Tibial artery (tissue), 4 donors: ENCODE measurements at regions not wholly inside any gene's neighbourhood (a gene's known extent, or its start where the extent isn't known, plus 50 kb on each side); places are given as distances from the start of the nearest gene placed in this dataset.

ENCODE experiments used
- DNase-seq, 2 donors: peaks; one replicate each; pipeline ENCODE4 v3.0.0-alpha.2; 2019
- H3K27ac ChIP-seq, 2 donors: fragments of 200-600 bp; sonication (generic) in 1 of 2; 1 replicate in 1 of 2; 2 replicates in 1 of 2; pipeline ENCODE4 v1.5.1; 2018 to 2019; ENCODE audit warnings: mild to moderate bottlenecking in 1 of 2
- H3K27me3 ChIP-seq, 2 donors: fragments of 200-600 bp; sonication (generic) in 1 of 2; one replicate each; pipeline versions ENCODE4 v1.5.1 to v1.6.0; 2016 to 2019
- H3K36me3 ChIP-seq, 3 donors: fragments of 200-600 bp; sonication (generic) in 2 of 3; one replicate each; pipeline ENCODE4 v1.5.1; 2016 to 2019; ENCODE audit warnings: mild to moderate bottlenecking in 2 of 3
- H3K4me1 ChIP-seq, 4 donors: fragments of 200-600 bp; sonication (generic) in 2 of 4; 1 replicate in 3 of 4; 2 replicates in 1 of 4; pipeline ENCODE4 v1.5.1; 2016 to 2019
- H3K4me3 ChIP-seq, 2 donors: fragments of 200-600 bp; sonication (generic) in 1 of 2; 1 replicate in 1 of 2; 2 replicates in 1 of 2; pipeline ENCODE4 v1.5.1; 2018 to 2019; ENCODE audit warnings: mild to moderate bottlenecking in 2 of 2
- H3K9me3 ChIP-seq, 3 donors: fragments of 200-600 bp; sonication (generic) in 1 of 3; one replicate each; pipeline ENCODE4 v1.5.1; 2016 to 2019
- intact Hi-C: fragments of 100-400 bp; cut with DNase I; formaldehyde crosslinking; loops from one replicate; pipeline ENCODE4 v1.15.0; 2023; ENCODE audit warnings: low total_unique reads
- TF ChIP-seq, protein P1 (sequence below), 2 experiments: fragments of 200-600 bp in 1 of 2; fragments of 450-650 bp in 1 of 2; IDR thresholded peaks; one replicate each; pipeline ENCODE4 v1.5.1; 2017 to 2019; ENCODE audit warnings: antibody characterized with exemption in 2 of 2, mild to moderate bottlenecking in 1 of 2, moderate library complexity in 1 of 2

DNA sequence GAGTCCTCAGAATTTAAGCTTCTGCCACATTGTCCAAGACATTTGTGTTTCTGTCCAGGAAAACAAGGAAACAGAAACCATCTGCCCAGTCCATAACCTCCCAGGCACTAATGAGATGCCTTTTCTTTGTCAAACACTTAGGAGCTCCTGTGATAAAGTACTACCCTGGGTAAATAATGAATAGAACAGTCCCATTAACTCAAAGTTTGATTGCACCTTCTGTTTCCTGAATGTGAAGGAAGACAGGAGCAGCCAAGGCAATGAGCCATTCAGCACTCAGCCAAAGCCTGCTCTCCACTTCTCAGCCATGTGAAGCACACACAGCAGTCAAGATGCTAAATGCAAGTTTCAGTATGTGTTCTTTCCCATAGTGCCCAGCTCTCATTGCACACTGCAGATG lies 199.8 kb downstream of the SEC16B start:
- Histone ChIP-seq H3K4me3 (no peak overlapping the region), H3K27me3 (no peaks in the 10 kb centered on the region), H3K9me3 (peaks cover 0 to 19% (median 8%) of the 10 kb centered on the region in 3 donors), H3K4me1 (no peaks in the 10 kb centered on the region), H3K36me3 (no peaks in the 10 kb centered on the region), H3K27ac (no peak overlapping the region)
- DNase-seq = no peak
- TF ChIP-seq, protein P1, sequence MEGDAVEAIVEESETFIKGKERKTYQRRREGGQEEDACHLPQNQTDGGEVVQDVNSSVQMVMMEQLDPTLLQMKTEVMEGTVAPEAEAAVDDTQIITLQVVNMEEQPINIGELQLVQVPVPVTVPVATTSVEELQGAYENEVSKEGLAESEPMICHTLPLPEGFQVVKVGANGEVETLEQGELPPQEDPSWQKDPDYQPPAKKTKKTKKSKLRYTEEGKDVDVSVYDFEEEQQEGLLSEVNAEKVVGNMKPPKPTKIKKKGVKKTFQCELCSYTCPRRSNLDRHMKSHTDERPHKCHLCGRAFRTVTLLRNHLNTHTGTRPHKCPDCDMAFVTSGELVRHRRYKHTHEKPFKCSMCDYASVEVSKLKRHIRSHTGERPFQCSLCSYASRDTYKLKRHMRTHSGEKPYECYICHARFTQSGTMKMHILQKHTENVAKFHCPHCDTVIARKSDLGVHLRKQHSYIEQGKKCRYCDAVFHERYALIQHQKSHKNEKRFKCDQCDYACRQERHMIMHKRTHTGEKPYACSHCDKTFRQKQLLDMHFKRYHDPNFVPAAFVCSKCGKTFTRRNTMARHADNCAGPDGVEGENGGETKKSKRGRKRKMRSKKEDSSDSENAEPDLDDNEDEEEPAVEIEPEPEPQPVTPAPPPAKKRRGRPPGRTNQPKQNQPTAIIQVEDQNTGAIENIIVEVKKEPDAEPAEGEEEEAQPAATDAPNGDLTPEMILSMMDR (IDR thresholded peaks at IDR 0.05) = no peak
- intact Hi-C loops = no loop called here

DNA sequence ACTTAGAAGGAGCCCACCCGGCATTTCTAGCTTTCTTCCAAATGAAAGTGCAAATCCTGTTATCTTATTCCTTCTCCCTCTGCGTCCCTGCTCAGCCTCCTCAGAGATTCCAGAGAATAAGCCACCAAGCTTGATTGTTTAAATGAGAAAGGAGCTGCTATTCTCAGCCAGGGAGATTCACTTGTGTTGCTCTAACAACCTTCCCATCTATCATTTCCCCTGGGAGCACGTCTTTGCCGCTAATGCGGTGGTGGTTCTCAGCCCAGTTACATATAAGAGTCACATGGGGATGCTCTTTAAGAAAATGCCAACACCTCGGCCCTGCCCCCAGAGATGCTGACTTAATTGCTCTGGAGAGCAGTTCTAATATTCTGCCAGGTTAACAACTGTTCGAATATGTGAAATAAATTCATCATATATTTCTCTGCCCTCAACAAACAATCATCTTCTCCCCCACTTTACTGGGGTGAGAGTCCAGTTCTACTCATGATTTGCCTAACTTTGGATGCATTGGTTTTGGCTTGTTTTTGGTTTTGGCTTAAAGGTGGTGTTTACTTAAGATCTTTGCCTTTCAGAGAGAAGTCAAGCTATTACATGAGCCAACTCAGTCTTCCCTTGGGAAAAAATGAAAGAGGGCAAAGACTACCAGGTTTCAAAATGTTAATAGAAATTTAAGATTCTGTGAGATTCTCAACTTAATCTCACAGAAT lies 213.9 kb downstream of the SEC16B start:
- H3K27me3 ChIP-seq = no peaks in the 10 kb centered on the region
- no peaks in the 10 kb centered on the region for H3K4me1 ChIP-seq
- no peaks in the 10 kb centered on the region for H3K36me3 ChIP-seq
- no peaks in the 10 kb centered on the region for H3K9me3 ChIP-seq
- no peak overlapping the region for H3K4me3 ChIP-seq
- no peak for DNase-seq
- TF ChIP-seq, protein P1 (IDR thresholded peaks at IDR 0.05) = no peak
- H3K27ac ChIP-seq = no peak overlapping the region
- intact Hi-C loops = no loop called here

DNA sequence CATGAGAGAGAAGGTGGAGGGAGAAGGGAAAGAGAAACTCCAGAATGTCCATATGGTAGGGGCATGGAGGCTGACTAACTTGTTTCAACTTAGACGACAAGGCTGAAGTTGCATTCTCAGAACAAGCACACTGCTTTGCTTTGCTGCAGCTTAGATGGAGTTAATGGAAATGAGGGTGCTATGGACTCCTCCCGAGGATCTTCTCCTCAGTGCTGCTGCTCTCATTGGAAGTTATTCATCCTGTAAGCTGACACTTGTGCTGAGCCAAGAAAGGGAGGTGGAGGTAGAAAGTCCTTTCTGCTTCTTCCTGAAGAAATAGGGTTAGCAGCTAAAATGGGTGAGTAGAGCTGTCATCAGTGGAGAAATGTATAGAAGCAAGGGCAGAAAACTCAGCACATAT lies 215.3 kb downstream of the SEC16B start:
- H3K27me3 ChIP-seq = no peaks in the 10 kb centered on the region
- intact Hi-C loops = no loop called here
- TF ChIP-seq, protein P1 (IDR thresholded peaks at IDR 0.05) = no peak
- H3K4me1 ChIP-seq = no peaks in the 10 kb centered on the region
- no peak overlapping the region for H3K27ac ChIP-seq
- no peaks in the 10 kb centered on the region for H3K9me3 ChIP-seq
- H3K4me3 ChIP-seq = no peak overlapping the region
- no peaks in the 10 kb centered on the region for H3K36me3 ChIP-seq
- no peak for DNase-seq

DNA sequence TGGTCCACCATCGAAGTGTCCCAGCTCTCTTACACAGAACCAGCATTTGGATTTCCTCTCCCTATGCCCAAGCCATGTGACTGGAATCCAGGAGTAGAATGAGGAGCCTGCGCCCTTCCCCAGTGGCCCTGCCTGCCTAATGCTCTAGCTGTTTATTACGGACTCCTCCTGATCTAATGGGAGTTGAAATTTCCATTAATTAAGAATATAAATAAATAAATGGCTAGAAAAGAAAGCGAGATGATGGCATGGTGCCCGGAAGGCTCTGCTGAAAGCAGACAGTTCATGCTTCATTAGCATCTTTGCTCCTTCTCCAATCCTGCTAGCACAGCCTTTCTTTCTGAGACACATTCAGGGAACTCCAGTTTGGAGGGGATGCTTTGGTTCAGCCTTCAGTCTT lies 216.2 kb downstream of the SEC16B start:
- Histone ChIP-seq H3K27ac (no peak overlapping the region), H3K4me1 (no peaks in the 10 kb centered on the region), H3K9me3 (no peaks in the 10 kb centered on the region), H3K36me3 (no peaks in the 10 kb centered on the region), H3K4me3 (no peak overlapping the region), H3K27me3 (no peaks in the 10 kb centered on the region)
- no peak for DNase-seq
- intact Hi-C loops = no loop called here
- TF ChIP-seq, protein P1 (IDR thresholded peaks at IDR 0.05) = no peak

DNA sequence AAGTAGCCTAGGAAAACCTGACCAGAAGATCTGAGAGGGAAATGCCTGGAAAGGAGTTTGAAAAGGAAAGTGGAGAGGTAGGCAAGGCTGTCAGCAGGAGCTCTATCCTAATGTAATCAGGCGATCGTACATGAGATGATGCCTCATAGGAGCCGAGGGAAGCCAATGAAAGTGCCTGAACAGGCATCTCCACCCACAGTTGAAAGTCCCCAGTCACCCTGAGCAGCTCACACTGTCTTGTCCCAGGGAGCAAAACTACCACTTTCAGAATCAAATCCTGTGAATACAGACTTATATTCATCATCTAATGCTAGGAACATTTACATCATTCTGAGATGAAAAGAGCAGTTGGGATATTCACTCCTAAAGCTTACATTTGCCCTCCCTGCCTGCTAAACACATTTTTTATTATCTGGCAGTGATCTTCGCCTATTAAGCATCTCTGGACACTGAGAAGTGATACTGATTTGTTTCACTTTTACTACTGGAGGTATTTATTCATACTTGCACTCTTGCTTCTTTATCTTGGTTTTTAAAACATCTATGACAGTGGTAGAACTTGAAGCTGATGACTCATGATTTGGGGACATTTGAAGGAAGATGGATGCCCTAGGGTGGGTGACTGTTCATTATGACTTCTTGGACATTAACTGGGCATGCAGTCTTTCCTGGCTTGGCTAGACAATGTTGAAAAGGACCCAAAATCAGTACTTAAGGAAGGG lies 221.6 kb downstream of the SEC16B start:
- Histone ChIP-seq H3K4me1 (no peaks in the 10 kb centered on the region), H3K4me3 (no peak overlapping the region), H3K9me3 (no peaks in the 10 kb centered on the region), H3K27ac (no peak overlapping the region), H3K36me3 (no peaks in the 10 kb centered on the region), H3K27me3 (no peaks in the 10 kb centered on the region)
- no peak for DNase-seq
- TF ChIP-seq, protein P1 (IDR thresholded peaks at IDR 0.05) = no peak
- intact Hi-C loops = no loop called here
